ENCODE measurements at regions not wholly inside any gene's neighbourhood (a gene's known extent, or its start where the extent isn't known, plus 50 kb on each side); places are given as distances from the start of the nearest gene placed in this dataset.

DNA sequence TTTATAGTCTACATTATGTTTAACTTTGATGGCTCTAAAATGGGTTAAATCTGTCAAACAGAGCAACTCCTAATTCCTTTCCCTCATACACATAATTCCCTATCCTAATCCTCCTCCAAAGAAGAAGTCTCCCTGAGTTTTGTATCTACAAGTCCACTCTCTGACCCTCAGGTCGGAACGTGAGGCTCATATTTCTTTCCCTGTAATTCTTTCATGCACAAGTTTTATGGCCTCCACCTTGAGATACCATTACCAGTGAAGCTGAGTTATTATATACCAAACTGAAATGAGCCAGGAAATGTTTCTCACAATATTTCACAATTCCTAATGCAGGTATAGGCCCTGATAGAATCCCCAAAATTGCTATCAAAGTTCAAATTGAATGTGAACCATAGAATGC is 106.4 kb downstream of the CASP12 start:
- no peak for TF ChIP-seq POLR2A (IDR thresholded peaks at IDR 0.05)
- TF ChIP-seq, protein P1, sequence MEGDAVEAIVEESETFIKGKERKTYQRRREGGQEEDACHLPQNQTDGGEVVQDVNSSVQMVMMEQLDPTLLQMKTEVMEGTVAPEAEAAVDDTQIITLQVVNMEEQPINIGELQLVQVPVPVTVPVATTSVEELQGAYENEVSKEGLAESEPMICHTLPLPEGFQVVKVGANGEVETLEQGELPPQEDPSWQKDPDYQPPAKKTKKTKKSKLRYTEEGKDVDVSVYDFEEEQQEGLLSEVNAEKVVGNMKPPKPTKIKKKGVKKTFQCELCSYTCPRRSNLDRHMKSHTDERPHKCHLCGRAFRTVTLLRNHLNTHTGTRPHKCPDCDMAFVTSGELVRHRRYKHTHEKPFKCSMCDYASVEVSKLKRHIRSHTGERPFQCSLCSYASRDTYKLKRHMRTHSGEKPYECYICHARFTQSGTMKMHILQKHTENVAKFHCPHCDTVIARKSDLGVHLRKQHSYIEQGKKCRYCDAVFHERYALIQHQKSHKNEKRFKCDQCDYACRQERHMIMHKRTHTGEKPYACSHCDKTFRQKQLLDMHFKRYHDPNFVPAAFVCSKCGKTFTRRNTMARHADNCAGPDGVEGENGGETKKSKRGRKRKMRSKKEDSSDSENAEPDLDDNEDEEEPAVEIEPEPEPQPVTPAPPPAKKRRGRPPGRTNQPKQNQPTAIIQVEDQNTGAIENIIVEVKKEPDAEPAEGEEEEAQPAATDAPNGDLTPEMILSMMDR (IDR thresholded peaks at IDR 0.05): no peak
